Endometrium (tissue), 2 donors: ENCODE measurements at regions not wholly inside any gene's neighbourhood (a gene's known extent, or its start where the extent isn't known, plus 50 kb on each side); places are given as distances from the start of the nearest gene placed in this dataset.
"Not testable (repeated sequence)": the region's sequence is repeated elsewhere in the genome, so short reads cannot be mapped to it uniquely, and the experiment has no call there.

Source experiments
- FAIRE-seq: peaks from 2 replicates; lab custom pipeline; 2012; peaks lifted over from hg19 to GRCh38; lab: Jason Lieb, UNC
- donor health status: control.
- donor health status: control.

DNA sequence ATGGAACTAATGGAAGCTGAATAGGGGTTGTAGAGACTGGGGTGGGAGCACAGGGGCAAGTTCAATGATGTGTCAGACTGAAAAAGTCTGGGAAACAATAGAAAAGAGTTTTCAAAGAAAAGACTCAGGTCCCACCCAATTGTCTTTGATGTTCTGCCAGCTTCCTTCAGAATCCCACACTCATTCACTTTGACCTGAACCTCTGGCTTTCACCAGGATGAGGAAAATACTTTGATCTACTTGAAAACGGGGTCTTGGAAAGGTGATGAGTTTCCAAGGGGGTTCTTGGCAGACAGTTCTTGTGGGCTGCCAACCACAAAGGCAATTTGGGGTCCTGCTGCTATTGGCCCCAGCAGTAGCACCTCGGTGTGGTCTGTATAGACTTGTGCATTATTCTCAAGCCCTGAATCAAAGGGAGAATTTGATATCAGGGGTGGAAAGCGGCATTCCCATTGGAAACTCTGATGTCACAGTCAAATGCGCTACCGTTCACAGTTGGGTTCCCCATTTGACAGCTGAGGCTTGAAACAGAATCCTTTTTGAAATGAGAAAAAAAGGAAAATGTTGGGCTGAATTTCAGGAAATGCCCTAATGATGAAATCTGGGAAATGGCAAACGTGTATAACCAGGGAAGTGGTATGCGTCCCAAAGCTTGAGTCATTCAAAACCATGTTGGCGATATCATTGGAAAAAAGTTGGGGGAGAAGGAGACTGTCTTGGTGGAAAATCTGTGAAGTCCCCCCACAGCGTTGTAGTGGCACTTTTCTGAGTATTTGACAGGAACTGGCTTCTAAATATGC lies 229.2 kb upstream of the LRTM1 start:
- no peak for FAIRE-seq

DNA sequence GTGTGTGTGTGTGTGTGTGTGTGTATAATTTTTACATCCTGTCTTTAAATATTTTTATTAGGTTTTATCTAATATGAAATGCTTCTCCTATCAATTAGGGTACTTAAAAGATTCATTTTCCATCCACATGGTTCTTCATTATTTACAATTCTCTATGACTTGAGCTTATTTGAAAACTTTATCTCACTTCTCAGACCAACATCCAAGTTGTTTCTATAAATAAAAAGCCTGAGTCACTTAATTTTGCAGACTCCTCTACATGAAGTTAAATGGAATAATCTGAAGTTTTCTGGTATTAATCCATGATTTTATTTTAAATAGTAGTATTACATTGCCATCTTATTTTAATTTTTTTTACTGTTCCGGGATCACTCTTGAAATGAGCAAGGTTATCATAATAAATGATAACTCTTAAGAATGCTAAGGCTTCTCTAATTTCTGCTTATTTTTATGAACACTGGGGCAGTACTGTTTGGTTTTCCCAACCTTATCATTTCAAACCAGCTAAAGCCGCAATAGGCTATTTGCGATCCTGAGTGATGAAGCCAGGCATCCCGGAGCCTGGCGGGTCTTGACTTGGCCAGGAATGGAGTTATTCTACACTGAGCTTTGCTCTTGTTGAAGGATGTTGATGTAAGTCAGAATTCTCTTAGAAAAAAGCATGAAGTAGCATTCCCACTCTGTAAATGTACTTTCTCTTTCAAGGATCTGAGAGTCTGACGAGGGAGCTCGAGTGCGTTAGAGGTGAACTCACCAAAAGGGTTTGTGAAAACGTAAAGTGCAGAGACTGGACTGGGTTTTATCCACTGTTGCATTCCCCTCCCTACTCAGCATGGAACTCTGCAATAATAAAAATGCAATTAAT lies 220.2 kb upstream of the LRTM1 start:
- no peak for FAIRE-seq

GRCh38 chr3:55147406-55147805 lies 219.5 kb upstream of the LRTM1 start:
- no peak for FAIRE-seq

DNA sequence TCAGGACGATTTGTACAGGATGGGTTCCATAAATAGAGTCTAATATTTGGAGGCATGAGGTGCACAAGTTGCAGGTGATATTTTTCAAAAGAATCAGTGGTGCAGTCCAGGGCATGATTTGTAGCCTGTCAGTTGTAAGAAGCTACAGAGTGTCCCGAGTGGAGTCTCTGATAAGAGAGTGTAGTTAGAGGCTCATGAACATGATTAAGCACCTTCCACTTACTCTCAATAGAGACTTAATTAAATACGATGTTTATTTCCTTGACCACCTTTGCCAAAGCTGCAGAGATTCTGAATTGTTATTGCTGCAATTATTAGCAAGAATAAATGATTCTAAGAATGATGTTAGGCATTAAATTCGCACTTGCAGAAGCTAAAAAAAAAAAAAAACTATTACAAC lies 218.4 kb upstream of the LRTM1 start:
- no peak for FAIRE-seq

GRCh38 chr3:55144015-55144673 lies 216.3 kb upstream of the LRTM1 start:
- no peak for FAIRE-seq

- FAIRE-seq: no peak
These were observed 215.5 kb upstream of the LRTM1 start for GRCh38 chr3:55143336-55143735.

- not testable (repeated sequence) for FAIRE-seq
These were observed 208.4 kb upstream of the LRTM1 start for GRCh38 chr3:55136291-55136690.

GRCh38 chr3:55128225-55128823 lies 200.5 kb upstream of the LRTM1 start:
- peak; percentile 97 for FAIRE-seq

DNA sequence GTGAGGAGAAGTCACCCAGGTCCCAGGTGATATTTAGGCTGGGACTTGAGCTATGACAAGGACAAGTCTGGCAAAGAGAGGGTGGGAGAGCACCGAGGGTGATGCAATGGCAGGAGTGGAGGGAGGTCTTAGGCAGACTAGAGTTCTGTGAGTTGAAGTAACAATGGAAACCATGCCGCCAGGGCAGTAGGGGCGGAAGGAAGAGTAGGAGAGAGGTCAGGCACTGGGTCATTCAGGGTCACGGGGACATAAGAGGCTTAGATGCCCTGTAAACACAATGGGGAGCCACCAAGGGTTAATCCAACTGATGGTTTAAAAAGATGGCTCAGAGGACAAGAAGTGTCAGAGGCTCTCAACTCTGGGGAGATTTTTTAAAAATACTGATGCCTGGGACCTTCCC lies 199.7 kb upstream of the LRTM1 start:
- no peak for FAIRE-seq

GRCh38 chr3:55124371-55124770 lies 196.5 kb upstream of the LRTM1 start:
- no peak for FAIRE-seq
